DND-41 (cell line): ENCODE measurements at regions not wholly inside any gene's neighbourhood (a gene's known extent, or its start where the extent isn't known, plus 50 kb on each side); places are given as distances from the start of the nearest gene placed in this dataset.

Source experiments
- ATAC-seq: fragments of 200-7000 bp; cut with Tn5 transposase; 3 replicates; pipeline ENCODE4 v1.9.1; 2021; ENCODE audit warnings: low read depth; ENCODE audit not compliant: insufficient read depth
- DNase-seq: peaks from one replicate; pipeline ENCODE4 v3.0.0-alpha.2; 2020
- H2AFZ ChIP-seq: 2 replicates; pipeline ENCODE4 v1.6.0; 2012; ENCODE audit warnings: low read depth, low read length
- H3K27ac ChIP-seq: 2 replicates; pipeline ENCODE4 v1.5.1; 2012; ENCODE audit warnings: low read length, inconsistent platforms
- H3K27me3 ChIP-seq: fragments of 200-600 bp; sonication (generic); 2 replicates; pipeline ENCODE4 v1.6.0; 2012; ENCODE audit warnings: low read length, mild to moderate bottlenecking, inconsistent platforms; ENCODE audit not compliant: insufficient read depth, poor library complexity
- H3K36me3 ChIP-seq: 2 replicates; pipeline ENCODE4 v1.5.1; 2012; ENCODE audit warnings: low read length, inconsistent platforms; ENCODE audit not compliant: insufficient read depth
- H3K4me1 ChIP-seq: 2 replicates; pipeline ENCODE4 v1.5.1; 2012; ENCODE audit warnings: mild to moderate bottlenecking, low read length; ENCODE audit not compliant: insufficient read depth
- H3K4me2 ChIP-seq: 2 replicates; pipeline ENCODE4 v1.6.0; 2012; ENCODE audit warnings: mild to moderate bottlenecking, moderate library complexity, low read length, inconsistent platforms; ENCODE audit not compliant: insufficient read depth
- H3K4me3 ChIP-seq, 2 experiments: fragments of 200-600 bp in 1 of 2; shearing (Covaris generic) in 1 of 2; 2 replicates each; pipeline ENCODE4 v1.5.1; 2012 to 2016; ENCODE audit warnings: inconsistent platforms in 2 of 2, low read length in 2 of 2, mild to moderate bottlenecking in 2 of 2, low read depth in 1 of 2, moderate library complexity in 1 of 2
- H3K79me2 ChIP-seq: 2 replicates; pipeline ENCODE4 v1.6.0; 2012; ENCODE audit warnings: low read length, inconsistent platforms; ENCODE audit not compliant: insufficient read depth
- H3K9ac ChIP-seq: 2 replicates; pipeline ENCODE4 v1.6.0; 2012; ENCODE audit warnings: low read depth, mild to moderate bottlenecking, inconsistent platforms, low read length, moderate library complexity
- H3K9me3 ChIP-seq: 2 replicates; pipeline ENCODE4 v1.5.1; 2012; ENCODE audit warnings: low read length, moderate library complexity, mild to moderate bottlenecking, inconsistent platforms; ENCODE audit not compliant: insufficient read depth, severe bottlenecking
- H4K20me1 ChIP-seq: 2 replicates; pipeline ENCODE4 v1.6.0; 2012; ENCODE audit warnings: low read length; ENCODE audit not compliant: insufficient read depth
- EZH2 ChIP-seq: IDR thresholded peaks from 3 replicates; pipeline ENCODE4 v1.6.1; 2012; ENCODE audit warnings: borderline replicate concordance, low read depth, mild to moderate bottlenecking, moderate library complexity, low read length, inconsistent platforms; ENCODE audit not compliant: severe bottlenecking
- TF ChIP-seq, protein P1 (sequence below): IDR thresholded peaks from 2 replicates; pipeline ENCODE4 v1.5.1; 2012; ENCODE audit warnings: borderline replicate concordance, low read length, moderate library complexity, mild to moderate bottlenecking; ENCODE audit not compliant: poor library complexity, severe bottlenecking; ENCODE audit errors: extremely low read depth

- H2AFZ ChIP-seq, result peak overlapping the region; percentile 47
- DNase-seq (peak; percentile 28), ATAC-seq (peak; percentile 90)
- 0 out of 4 replicates have a peak overlapping the region, but pooled peaks of 1 of the 2 experiments have one; percentile 16 for H3K4me3 ChIP-seq
- no peaks in the 10 kb centered on the region for H4K20me1 ChIP-seq
- H3K4me1 ChIP-seq, result peaks cover 28% of the 10 kb centered on the region
- H3K36me3 ChIP-seq, result no peaks in the 10 kb centered on the region
- H3K27me3 ChIP-seq, result no peaks in the 10 kb centered on the region
- H3K79me2 ChIP-seq, result no peaks in the 10 kb centered on the region
- H3K4me2 ChIP-seq, result peak overlapping the region; percentile 51
- peak overlapping the region; percentile 38 for H3K9ac ChIP-seq
- TF ChIP-seq, protein P1, sequence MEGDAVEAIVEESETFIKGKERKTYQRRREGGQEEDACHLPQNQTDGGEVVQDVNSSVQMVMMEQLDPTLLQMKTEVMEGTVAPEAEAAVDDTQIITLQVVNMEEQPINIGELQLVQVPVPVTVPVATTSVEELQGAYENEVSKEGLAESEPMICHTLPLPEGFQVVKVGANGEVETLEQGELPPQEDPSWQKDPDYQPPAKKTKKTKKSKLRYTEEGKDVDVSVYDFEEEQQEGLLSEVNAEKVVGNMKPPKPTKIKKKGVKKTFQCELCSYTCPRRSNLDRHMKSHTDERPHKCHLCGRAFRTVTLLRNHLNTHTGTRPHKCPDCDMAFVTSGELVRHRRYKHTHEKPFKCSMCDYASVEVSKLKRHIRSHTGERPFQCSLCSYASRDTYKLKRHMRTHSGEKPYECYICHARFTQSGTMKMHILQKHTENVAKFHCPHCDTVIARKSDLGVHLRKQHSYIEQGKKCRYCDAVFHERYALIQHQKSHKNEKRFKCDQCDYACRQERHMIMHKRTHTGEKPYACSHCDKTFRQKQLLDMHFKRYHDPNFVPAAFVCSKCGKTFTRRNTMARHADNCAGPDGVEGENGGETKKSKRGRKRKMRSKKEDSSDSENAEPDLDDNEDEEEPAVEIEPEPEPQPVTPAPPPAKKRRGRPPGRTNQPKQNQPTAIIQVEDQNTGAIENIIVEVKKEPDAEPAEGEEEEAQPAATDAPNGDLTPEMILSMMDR, result no peak
- TF ChIP-seq EZH2, result no peak
- no peaks in the 10 kb centered on the region for H3K9me3 ChIP-seq
- H3K27ac ChIP-seq, result peak overlapping the region; percentile 87
Observed at GRCh38 chr3:30495172-30496065, 111.0 kb upstream of the TGFBR2 start.

GRCh38 chr3:30496066-30496966 is 110.1 kb upstream of the TGFBR2 start:
- peak overlapping the region; percentile 87 for H3K27ac ChIP-seq
- no peaks in the 10 kb centered on the region for H3K9me3 ChIP-seq
- peak overlapping the region; percentile 38 for H3K9ac ChIP-seq
- TF ChIP-seq EZH2, result no peak
- TF ChIP-seq, protein P1, result no peak
- H3K4me2 ChIP-seq, result peak overlapping the region; percentile 51
- H4K20me1 ChIP-seq, result no peaks in the 10 kb centered on the region
- peak; percentile 16 for DNase-seq
- H3K36me3 ChIP-seq, result no peaks in the 10 kb centered on the region
- H3K4me3 ChIP-seq, result 0 out of 4 replicates have a peak overlapping the region, but pooled peaks of 1 of the 2 experiments have one; percentile 16
- ATAC-seq, result peak; percentile 27; the same call in 2 of the 3 replicates
- H3K79me2 ChIP-seq, result no peaks in the 10 kb centered on the region
- peaks cover 28% of the 10 kb centered on the region for H3K4me1 ChIP-seq
- peak overlapping the region; percentile 47 for H2AFZ ChIP-seq
- H3K27me3 ChIP-seq, result no peaks in the 10 kb centered on the region

DNA sequence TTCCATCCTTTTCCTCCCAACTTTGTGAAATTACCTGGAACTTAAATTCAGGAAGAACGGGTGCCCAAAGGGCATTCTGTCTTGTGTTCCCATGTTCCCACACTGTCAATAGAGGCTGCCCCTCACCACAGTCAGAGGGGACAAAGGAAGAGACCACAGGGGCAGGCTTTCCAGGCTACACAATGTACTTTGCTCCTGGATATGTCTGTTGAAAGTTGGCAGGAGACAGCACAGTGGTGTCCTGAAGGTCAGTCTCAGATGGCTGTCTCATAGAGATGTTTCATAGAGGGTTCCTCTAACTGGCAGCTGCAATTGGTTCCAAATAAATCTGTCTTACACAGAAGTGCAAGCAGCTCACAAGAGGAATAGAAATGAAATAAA is 107.8 kb upstream of the TGFBR2 start:
- Histone ChIP-seq H4K20me1 (no peaks in the 10 kb centered on the region), H3K9me3 (no peaks in the 10 kb centered on the region), H3K4me2 (no peak overlapping the region), H3K27ac (no peak overlapping the region; the same call in 1 of the 2 replicates), H3K27me3 (no peaks in the 10 kb centered on the region), H3K4me3 (no peak overlapping the region), H3K36me3 (no peaks in the 10 kb centered on the region), H2AFZ (no peak overlapping the region), H3K9ac (no peak overlapping the region), H3K4me1 (peaks cover 28% of the 10 kb centered on the region), H3K79me2 (no peaks in the 10 kb centered on the region)
- no peak for DNase-seq
- no peak for ATAC-seq
- no peak for TF ChIP-seq EZH2
- TF ChIP-seq, protein P1, result no peak
